SK-N-SH treated with all-trans-retinoic acid at 6 μM for 48 hours (cell line): ENCODE measurements at regions not wholly inside any gene's neighbourhood (a gene's known extent, or its start where the extent isn't known, plus 50 kb on each side); places are given as distances from the start of the nearest gene placed in this dataset.

Experiments
- ATAC-seq: fragments of 200-7000 bp; cut with Tn5 transposase; 3 replicates; pipeline ENCODE4 v1.9.1; 2020; ENCODE audit warnings: mild to moderate bottlenecking, moderate library complexity
- CREB5 ChIP-seq: fragments of 250-450 bp; sonication (Bioruptor Pico); IDR thresholded peaks from 2 replicates; pipeline ENCODE4 v1.5.1; 2020; ENCODE audit warnings: low read depth, mild to moderate bottlenecking, moderate library complexity
- CSDC2 ChIP-seq: fragments of 250-450 bp; sonication (Bioruptor Pico); IDR thresholded peaks from 2 replicates; pipeline ENCODE4 v1.5.0; 2020; ENCODE audit warnings: mild to moderate bottlenecking, moderate library complexity
- CSRNP3 ChIP-seq: fragments of 250-450 bp; sonication (Bioruptor Pico); IDR thresholded peaks from 2 replicates; pipeline ENCODE4 v1.5.1; 2021; ENCODE audit warnings: mild to moderate bottlenecking, moderate library complexity
- ESRRG ChIP-seq: fragments of 250-450 bp; sonication (Bioruptor Pico); IDR thresholded peaks from 2 replicates; pipeline ENCODE4 v1.6.1; 2021; ENCODE audit warnings: mild to moderate bottlenecking
- GLIS3 ChIP-seq: fragments of 250-450 bp; sonication (Bioruptor Pico); IDR thresholded peaks from 2 replicates; pipeline ENCODE4 v1.5.0; 2020; ENCODE audit warnings: mild to moderate bottlenecking, moderate library complexity
- ISL1 ChIP-seq: fragments of 250-450 bp; sonication (Bioruptor Pico); IDR thresholded peaks from 2 replicates; pipeline ENCODE4 v2.1.2; 2022; ENCODE audit warnings: mild to moderate bottlenecking, moderate library complexity
- OSR1 ChIP-seq: fragments of 250-450 bp; sonication (Bioruptor Pico); IDR thresholded peaks from 2 replicates; pipeline ENCODE4 v1.8.0; 2022; ENCODE audit warnings: moderate library complexity, mild to moderate bottlenecking, inconsistent platforms
- PATZ1 ChIP-seq: fragments of 250-450 bp; sonication (Bioruptor Pico); IDR thresholded peaks from 2 replicates; pipeline ENCODE4 v1.8.0; 2020; ENCODE audit warnings: mild to moderate bottlenecking, moderate library complexity, borderline replicate concordance
- POU6F1 ChIP-seq: fragments of 250-450 bp; sonication (Bioruptor Pico); IDR thresholded peaks from 2 replicates; pipeline ENCODE4 v1.8.0; 2021; ENCODE audit warnings: low read depth, mild to moderate bottlenecking, moderate library complexity, borderline replicate concordance
- RARB ChIP-seq: fragments of 250-450 bp; sonication (Bioruptor Pico); IDR thresholded peaks from 2 replicates; pipeline ENCODE4 v1.8.0; 2021; ENCODE audit warnings: mild to moderate bottlenecking, moderate library complexity
- SNAI2 ChIP-seq: fragments of 250-450 bp; sonication (Bioruptor Pico); IDR thresholded peaks from 2 replicates; pipeline ENCODE4 v1.5.0; 2020; ENCODE audit warnings: mild to moderate bottlenecking, moderate library complexity
- TOX ChIP-seq: fragments of 250-450 bp; sonication (Bioruptor Pico); IDR thresholded peaks from 2 replicates; pipeline ENCODE4 v1.8.0; 2021; ENCODE audit warnings: mild to moderate bottlenecking, moderate library complexity, borderline replicate concordance
- TSHZ2 ChIP-seq: fragments of 250-450 bp; sonication (Bioruptor Pico); IDR thresholded peaks from 2 replicates; pipeline ENCODE4 v1.5.0; 2020; ENCODE audit warnings: mild to moderate bottlenecking, moderate library complexity
- ZC3H10 ChIP-seq: fragments of 250-450 bp; sonication (Bioruptor Pico); IDR thresholded peaks from 2 replicates; pipeline ENCODE4 v1.5.1; 2021; ENCODE audit warnings: mild to moderate bottlenecking, moderate library complexity
- ZFP3 ChIP-seq: fragments of 250-450 bp; sonication (Bioruptor Pico); IDR thresholded peaks from 2 replicates; pipeline ENCODE4 v1.5.0; 2020; ENCODE audit warnings: mild to moderate bottlenecking, moderate library complexity
- ZNF565 ChIP-seq: fragments of 450-650 bp; formaldehyde crosslinking; conservative IDR thresholded peaks from 2 replicates; pipeline ENCODE4 v1.5.0; 2020; ENCODE audit warnings: low read depth, mild to moderate bottlenecking, moderate library complexity
- ZNF70 ChIP-seq: fragments of 450-650 bp; formaldehyde crosslinking; IDR thresholded peaks from 2 replicates; pipeline ENCODE4 v1.5.0; 2020; ENCODE audit warnings: mild to moderate bottlenecking, moderate library complexity
- ZNF8 ChIP-seq: fragments of 450-650 bp; formaldehyde crosslinking; IDR thresholded peaks from 2 replicates; pipeline ENCODE4 v1.5.0; 2020; ENCODE audit warnings: mild to moderate bottlenecking, moderate library complexity

GRCh38 chr16:66002601-66003000 lies 363.9 kb upstream of the CDH5 start (continued):
- no peak for TF ChIP-seq TSHZ2 (CRISPR knock-in tag)
- no peak for TF ChIP-seq ZNF8 (CRISPR knock-in tag)
- no peak for TF ChIP-seq GLIS3 (CRISPR knock-in tag)
- TF ChIP-seq TOX: no peak
- TF ChIP-seq ZNF565 (CRISPR knock-in tag): no peak
- TF ChIP-seq ZC3H10 (CRISPR knock-in tag): no peak
- no peak for TF ChIP-seq SNAI2 (CRISPR knock-in tag)
- no peak for TF ChIP-seq ZNF70 (CRISPR knock-in tag)
- TF ChIP-seq ESRRG (CRISPR knock-in tag): no peak
- TF ChIP-seq ISL1 (CRISPR knock-in tag): no peak
- TF ChIP-seq OSR1: no peak
- TF ChIP-seq POU6F1 (CRISPR knock-in tag): no peak

- TF ChIP-seq GLIS3 (CRISPR knock-in tag) (no peak), ESRRG (CRISPR knock-in tag) (no peak), PATZ1 (no peak), TOX (no peak)
- no peak for ATAC-seq
Measured at GRCh38 chr16:66001432-66001831, 365.1 kb upstream of the CDH5 start.

- TF ChIP-seq OSR1 (no peak), CSDC2 (CRISPR knock-in tag) (no peak), SNAI2 (CRISPR knock-in tag) (no peak), RARB (CRISPR knock-in tag) (no peak), TSHZ2 (CRISPR knock-in tag) (no peak), ZFP3 (CRISPR knock-in tag) (no peak), ZNF8 (CRISPR knock-in tag) (no peak), ESRRG (CRISPR knock-in tag) (no peak), CSRNP3 (CRISPR knock-in tag) (no peak), PATZ1 (no peak), CREB5 (no peak)
- ATAC-seq: no peak
Measured at GRCh38 chr16:65998443-65998842, 368.0 kb upstream of the CDH5 start.
